ENCODE measurements at regions not wholly inside any gene's neighbourhood (a gene's known extent, or its start where the extent isn't known, plus 50 kb on each side); places are given as distances from the start of the nearest gene placed in this dataset.

GRCh38 chr9:89952401-89952800 lies 347.6 kb downstream of the GADD45G start (continued):
- no peak for TF ChIP-seq E4F1 (IDR thresholded peaks at IDR 0.05; ENCODE audit: borderline replicate concordance, partially characterized antibody)
- no peak for TF ChIP-seq PKNOX1 (IDR thresholded peaks at IDR 0.05)
- TF ChIP-seq CTCF (IDR thresholded peaks at IDR 0.05 in 2 of 3, conservative IDR thresholded peaks at IDR 0.05 in 1 of 3; ENCODE audit: control insufficient read depth in 2 of 3, extremely low read depth in 1 of 3, insufficient read depth in 1 of 3, low read depth in 3 of 3, low read length in 3 of 3): no peak
- no peak for TF ChIP-seq RELB (IDR thresholded peaks at IDR 0.05; ENCODE audit: low read depth)
- TF ChIP-seq MAX (IDR thresholded peaks at IDR 0.05; ENCODE audit: low read depth, low read length): no peak
- no peak for TF ChIP-seq SMAD5 (IDR thresholded peaks at IDR 0.05; ENCODE audit: low read depth)
- TF ChIP-seq MYB (IDR thresholded peaks at IDR 0.05; ENCODE audit: borderline replicate concordance, low read depth, low read length): no peak
- no peak for TF ChIP-seq KLF5 (IDR thresholded peaks at IDR 0.05; ENCODE audit: partially characterized antibody)
- TF ChIP-seq ZNF622 (IDR thresholded peaks at IDR 0.05): no peak
- peak; percentile 91 for TF ChIP-seq MTA3 (IDR thresholded peaks at IDR 0.05; ENCODE audit: borderline replicate concordance, low read length)
- no peak for TF ChIP-seq MLLT1 (IDR thresholded peaks at IDR 0.05)
- no peak for TF ChIP-seq ZNF384 (IDR thresholded peaks at IDR 0.05; ENCODE audit: borderline replicate concordance, low read depth, low read length)
- no peak for TF ChIP-seq FOXK2 (IDR thresholded peaks at IDR 0.05)
- no peak for TF ChIP-seq USF1 (IDR thresholded peaks at IDR 0.05; ENCODE audit: borderline replicate concordance, extremely low read length, insufficient read depth, low read depth, low read length)
- no peak for TF ChIP-seq ZBTB4 (CRISPR knock-in tag; IDR thresholded peaks at IDR 0.05)
- TF ChIP-seq IRF4 (IDR thresholded peaks at IDR 0.05; ENCODE audit: low read depth, low read length): peak; percentile 95
